Motor neuron (in vitro differentiated cells): ENCODE measurements at regions not wholly inside any gene's neighbourhood (a gene's known extent, or its start where the extent isn't known, plus 50 kb on each side); places are given as distances from the start of the nearest gene placed in this dataset.

ENCODE experiments used
- ATAC-seq, 8 experiments: fragments of 200-7000 bp; cut with Tn5 transposase; replicated peaks in 6 of 8; 2 replicates each; pipeline ENCODE4 v1.8.0; 2021; ENCODE audit warnings: mild to moderate bottlenecking in 8 of 8, moderate library complexity in 8 of 8
- H3K27ac ChIP-seq, 2 donors: fragments of 250-450 bp; sonication (Bioruptor Pico); 2 replicates each; pipeline ENCODE4 v1.9.0; 2021; ENCODE audit warnings: antibody characterized with exemption in 2 of 2, mild to moderate bottlenecking in 2 of 2, moderate library complexity in 1 of 2
- H3K4me1 ChIP-seq, 2 donors: fragments of 250-450 bp; sonication (Bioruptor Pico); replicated peaks in 1 of 2; 2 replicates each; pipeline ENCODE4 v1.6.1; 2021; ENCODE audit warnings: antibody characterized with exemption in 2 of 2, mild to moderate bottlenecking in 2 of 2, moderate library complexity in 1 of 2
- H3K4me3 ChIP-seq, 5 donors: fragments of 250-450 bp; sonication (Bioruptor Pico); 2 replicates each; pipeline ENCODE4 v1.9.0; 2021; ENCODE audit warnings: antibody characterized with exemption in 5 of 5, mild to moderate bottlenecking in 5 of 5, moderate library complexity in 4 of 5
- WGBS, 10 experiments: fragments of 450-650 bp; shearing (Covaris generic); methylation state at CpG; one replicate each; pipeline ENCODE4 v1.0.0; 2022; 5-methylcytosine and 5-hydroxymethylcytosine counted together
- in situ Hi-C, 9 experiments: fragments of 400-800 bp; cut with MboI; loops; one replicate each; pipeline ENCODE4 v1.15.0; 2021; ENCODE audit warnings: low sequenced_read_pairs in 9 of 9, low pct_unique_long_range_greater_than_20kb in 2 of 9; ENCODE audit not compliant: unreplicated experiment in 9 of 9

DNA sequence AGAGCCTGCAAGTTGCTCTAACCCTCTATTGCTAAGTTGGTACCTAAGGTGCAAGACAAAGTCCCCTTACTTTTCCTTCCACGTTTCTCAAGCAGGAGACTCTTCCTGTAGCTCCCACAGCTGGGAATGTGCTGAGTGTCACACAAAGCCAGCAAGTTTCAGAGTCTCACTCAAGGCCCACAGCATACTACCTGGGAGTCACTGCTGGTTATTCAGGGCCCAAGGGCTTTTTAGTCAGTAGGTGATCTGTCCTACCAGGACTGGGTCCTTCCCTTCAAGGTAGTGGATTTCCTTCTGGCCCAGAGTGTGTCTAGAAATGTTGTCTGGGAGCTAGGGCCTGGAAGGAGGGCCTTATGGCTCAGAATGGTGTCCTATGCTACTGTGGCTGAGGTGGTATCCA lies 261.9 kb upstream of the CITED2 start:
- Histone ChIP-seq H3K27ac (no peak overlapping the region), H3K4me1 (no peaks in the 10 kb centered on the region), H3K4me3 (no peak overlapping the region)
- WGBS, 10 experiments: 17 to 100% (median 67%) methylated on average over 1 of the region's 1 CpG; no CpG with 5 or more reads in 6 of the 10 experiments
- in situ Hi-C loops: no loop called here
- ATAC-seq: no peak

DNA sequence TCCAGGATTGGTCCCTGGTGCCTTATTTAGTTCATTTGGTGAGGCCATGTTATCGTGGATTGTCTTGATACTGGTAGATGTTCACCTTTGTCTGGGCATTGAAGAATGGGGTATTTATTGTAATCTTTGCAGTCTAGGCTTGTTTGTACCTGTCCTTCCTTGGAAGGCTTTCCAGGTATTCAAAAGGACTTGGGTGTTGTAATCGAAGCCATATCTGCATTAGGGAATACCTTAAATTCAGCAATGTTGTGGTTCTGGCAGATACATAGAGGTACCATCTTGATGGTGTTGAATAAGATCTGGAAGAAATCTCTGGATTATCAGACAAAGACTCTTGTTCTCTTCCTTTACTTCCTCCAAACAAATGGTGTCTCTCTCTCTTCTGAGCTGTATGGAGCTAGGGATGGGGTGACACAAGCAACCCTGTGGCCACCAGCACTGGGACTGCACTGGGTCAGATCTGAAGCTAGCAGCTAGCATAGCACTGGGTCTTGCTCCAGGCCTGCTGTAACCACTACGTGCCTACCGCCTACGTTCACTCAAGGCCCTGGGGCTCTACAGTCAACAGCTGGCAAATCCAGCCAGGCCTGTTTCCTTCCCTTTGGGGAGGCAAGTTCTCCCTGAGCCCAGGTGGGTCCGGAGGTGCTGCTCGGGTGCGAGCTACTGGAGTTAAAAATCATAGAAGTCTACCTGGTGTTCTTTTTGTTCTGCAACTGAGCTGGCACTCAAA lies 261.1 kb upstream of the CITED2 start:
- 33 to 100% (median 86%) methylated on average over 1 to 6 of the region's 8 CpGs for WGBS, 10 experiments
- no peak overlapping the region for H3K4me3 ChIP-seq
- H3K4me1 ChIP-seq: no peaks in the 10 kb centered on the region
- in situ Hi-C loops: no loop called here
- ATAC-seq: no peak
- H3K27ac ChIP-seq: no peak overlapping the region

GRCh38 chr6:139632840-139633239 lies 258.4 kb upstream of the CITED2 start:
- H3K27ac ChIP-seq: no peak overlapping the region
- no peak overlapping the region for H3K4me3 ChIP-seq
- H3K4me1 ChIP-seq: no peaks in the 10 kb centered on the region
- ATAC-seq: no peak
- WGBS, 10 experiments: 0 to 100% (median 91%) methylated on average over 1 of the region's 1 CpG
- in situ Hi-C loops: no loop called here

- Histone ChIP-seq H3K4me1 (peaks cover 0 to 2% of the 10 kb centered on the region in 2 donors), H3K27ac (no peak overlapping the region), H3K4me3 (no peak overlapping the region)
- 25 to 100% (median 63%) methylated on average over 1 of the region's 1 CpG; no CpG with 5 or more reads in 2 of the 10 experiments for WGBS, 10 experiments
- ATAC-seq: no peak
- in situ Hi-C loops: no loop called here
Observed at GRCh38 chr6:139628270-139628669, 253.8 kb upstream of the CITED2 start.

GRCh38 chr6:139627091-139627490 lies 252.6 kb upstream of the CITED2 start:
- Histone ChIP-seq H3K27ac (no peak overlapping the region), H3K4me3 (no peak overlapping the region), H3K4me1 (peaks cover 0 to 2% of the 10 kb centered on the region in 2 donors)
- WGBS, 10 experiments: 0 to 64% (median 13%) methylated on average over 1 of the region's 1 CpG; no CpG with 5 or more reads in 3 of the 10 experiments
- in situ Hi-C loops: no loop called here
- ATAC-seq: no peak

- no peak overlapping the region for H3K27ac ChIP-seq
- H3K4me1 ChIP-seq: peaks cover 0 to 2% of the 10 kb centered on the region in 2 donors
- in situ Hi-C loops: no loop called here
- no peak overlapping the region for H3K4me3 ChIP-seq
- whole genome bisulfite sequencing, 10 experiments: 10 to 100% (median 50%) methylated on average over 1 to 3 of the region's 5 CpGs; no CpG with 5 or more reads in 2 of the 10 experiments
- ATAC-seq: no peak
Observed at GRCh38 chr6:139625998-139626975, 251.8 kb upstream of the CITED2 start.

GRCh38 chr6:139625081-139625939 lies 250.9 kb upstream of the CITED2 start:
- in situ Hi-C loops: no loop called here
- Histone ChIP-seq H3K4me3 (no peak overlapping the region), H3K4me1 (peaks cover 0 to 2% of the 10 kb centered on the region in 2 donors), H3K27ac (no peak overlapping the region)
- WGBS, 10 experiments: 73 to 100% (median 93%) methylated on average over 2 to 6 of the region's 6 CpGs
- no peak for ATAC-seq

- ATAC-seq: no peak
- WGBS, 10 experiments: 40 to 100% (median 83%) methylated on average over 1 to 4 of the region's 4 CpGs; no CpG with 5 or more reads in 1 of the 10 experiments
- in situ Hi-C loops: no loop called here
- no peak overlapping the region for H3K4me3 ChIP-seq
- H3K27ac ChIP-seq: no peak overlapping the region
- H3K4me1 ChIP-seq: peaks cover 0 to 2% of the 10 kb centered on the region in 2 donors
Observed at GRCh38 chr6:139623372-139623771, 248.9 kb upstream of the CITED2 start.

DNA sequence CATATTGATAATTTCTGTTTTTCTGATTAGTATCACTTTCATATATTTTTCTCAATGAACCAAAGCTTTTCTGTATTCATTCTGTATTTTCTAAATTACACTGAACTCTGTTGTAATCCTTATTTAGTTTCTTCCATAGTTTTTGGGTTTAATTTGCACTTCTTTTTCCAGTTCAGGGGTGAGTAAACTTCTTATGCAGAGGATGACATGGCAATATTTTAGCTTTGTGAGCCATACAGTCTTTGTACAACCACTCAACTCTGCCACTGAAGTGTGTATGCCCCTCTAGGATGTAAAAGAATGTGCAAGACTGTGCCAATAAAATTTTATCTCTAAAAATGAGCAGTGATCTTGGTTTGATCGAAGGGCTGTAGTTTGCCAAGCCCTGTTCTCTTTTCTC lies 239.0 kb upstream of the CITED2 start:
- 19 to 100% (median 86%) methylated on average over 1 of the region's 1 CpG; no CpG with 5 or more reads in 3 of the 10 experiments for WGBS, 10 experiments
- Histone ChIP-seq H3K27ac (no peak overlapping the region), H3K4me1 (peaks cover 2 to 7% of the 10 kb centered on the region in 2 donors), H3K4me3 (no peak overlapping the region)
- in situ Hi-C loops: no loop called here
- no peak for ATAC-seq

- Histone ChIP-seq H3K4me3 (no peak overlapping the region), H3K27ac (no peak overlapping the region), H3K4me1 (peaks cover 8 to 20% of the 10 kb centered on the region in 2 donors)
- ATAC-seq: no peak
- in situ Hi-C loops: no loop called here
Observed at GRCh38 chr6:139612135-139612465, 237.7 kb upstream of the CITED2 start.

GRCh38 chr6:139611327-139612134 lies 237.1 kb upstream of the CITED2 start:
- peak in 5 of 8 experiments; percentile 32 to 82 (median 67) for ATAC-seq
- Histone ChIP-seq H3K4me1 (peaks cover 8 to 20% of the 10 kb centered on the region in 2 donors), H3K4me3 (no peak overlapping the region), H3K27ac (no peak overlapping the region)
- WGBS, 10 experiments: 20 to 79% (median 55%) methylated on average over 1 to 8 of the region's 8 CpGs
- in situ Hi-C loops: no loop called here
